HG02798 (cell line): ENCODE measurements at regions not wholly inside any gene's neighbourhood (a gene's known extent, or its start where the extent isn't known, plus 50 kb on each side); places are given as distances from the start of the nearest gene placed in this dataset.

Source experiments
- ATAC-seq: cut with Tn5 transposase; IDR thresholded peaks from one replicate; pipeline ENCODE4 v1.9.1; 2021; ENCODE audit warnings: mild to moderate bottlenecking; ENCODE audit not compliant: unreplicated experiment, poor library complexity

DNA sequence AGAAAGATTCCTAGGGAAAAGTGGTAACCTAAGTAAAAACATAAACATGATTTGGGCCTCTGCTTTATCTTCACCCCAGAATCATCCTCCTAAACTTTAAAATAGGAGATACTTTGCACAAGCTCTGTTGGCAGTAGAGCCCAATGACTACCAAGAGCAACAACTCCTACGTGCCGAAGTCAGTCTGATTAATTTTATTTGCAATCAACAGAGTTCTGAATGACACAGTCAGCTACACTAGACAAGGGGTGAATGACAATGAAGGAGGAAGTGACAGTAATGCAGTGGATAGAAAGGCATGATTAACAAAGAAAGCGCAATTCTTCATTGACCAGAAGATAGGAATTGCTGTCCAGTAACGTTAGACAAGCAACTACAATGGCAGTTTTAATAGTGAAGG is 957.9 kb upstream of the USP15 start:
- ATAC-seq, result no peak

DNA sequence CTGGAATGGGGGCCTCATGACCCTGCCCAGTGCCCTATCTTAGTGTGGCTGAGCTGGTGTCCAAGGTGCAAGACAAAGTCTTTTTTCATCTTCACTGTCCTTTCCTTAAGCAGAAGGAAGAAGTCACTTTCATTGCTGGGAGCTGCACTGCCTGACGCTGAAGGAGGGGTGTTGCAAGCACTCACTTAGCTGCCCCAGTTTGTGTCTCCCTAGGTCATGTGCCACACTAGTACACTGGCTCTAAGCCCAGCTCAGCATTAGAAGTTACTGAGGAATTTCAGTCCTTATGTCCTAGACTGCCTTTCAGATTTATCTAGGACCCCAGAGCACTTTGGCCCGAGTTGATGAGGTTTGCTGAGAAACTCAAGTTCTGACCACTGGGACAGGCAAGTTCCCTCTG is 952.0 kb upstream of the USP15 start:
- no peak for ATAC-seq

DNA sequence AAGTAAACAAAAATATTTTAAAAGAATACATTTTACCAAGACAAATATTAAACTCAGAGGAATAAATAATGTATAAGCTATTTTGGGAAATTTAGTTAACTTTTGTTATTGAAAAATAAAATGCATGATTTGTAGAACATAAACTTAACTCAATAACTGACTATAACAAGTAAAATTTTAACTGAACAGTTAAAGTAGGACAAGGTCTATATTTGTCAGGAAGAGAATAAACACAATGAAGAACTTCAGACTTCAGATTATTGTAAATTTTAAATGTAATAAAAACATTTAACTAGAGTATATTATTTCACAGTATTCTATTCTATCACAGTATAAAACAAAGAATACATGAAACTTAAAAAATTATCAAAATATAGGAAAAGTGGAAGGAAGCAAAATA is 948.8 kb upstream of the USP15 start:
- ATAC-seq, result no peak

DNA sequence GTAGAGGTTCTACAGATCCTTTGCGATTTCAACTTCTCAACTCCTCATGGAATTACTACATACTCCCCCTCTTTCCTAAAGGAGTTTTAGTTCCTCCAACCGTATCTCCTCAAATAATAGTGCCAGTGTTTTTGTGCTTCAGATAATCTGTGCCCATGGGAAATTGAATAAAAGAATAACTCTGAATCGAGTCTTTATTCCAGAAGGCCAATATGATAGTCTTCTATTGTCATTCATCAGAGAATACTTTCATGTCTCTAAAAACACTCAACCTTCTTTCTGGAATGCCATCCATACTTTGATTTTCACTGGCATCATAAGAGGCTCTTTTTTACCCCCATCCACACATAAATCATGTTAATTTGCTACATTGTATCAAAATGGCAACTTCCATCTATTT is 911.3 kb upstream of the USP15 start:
- no peak for ATAC-seq

DNA sequence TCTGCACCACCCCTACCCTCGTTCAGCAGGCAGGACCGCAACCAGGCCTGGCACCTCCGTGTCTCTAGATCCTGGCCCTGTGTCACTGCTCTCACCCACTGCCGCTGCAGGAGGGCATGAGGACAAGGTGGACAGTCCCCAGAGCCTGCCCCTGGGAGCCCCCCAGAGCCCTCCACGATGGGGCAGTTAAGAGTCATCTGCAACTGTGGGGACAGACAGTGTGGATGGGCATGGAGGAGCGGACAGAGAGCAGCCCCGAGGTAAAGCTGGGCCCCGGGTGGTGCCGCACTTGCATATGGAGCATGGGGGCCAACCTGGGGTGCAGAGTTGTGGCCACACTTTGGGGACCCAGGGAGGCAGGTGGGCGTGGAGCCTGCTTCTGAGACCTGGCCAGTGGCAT is 905.1 kb upstream of the USP15 start:
- ATAC-seq, result no peak

DNA sequence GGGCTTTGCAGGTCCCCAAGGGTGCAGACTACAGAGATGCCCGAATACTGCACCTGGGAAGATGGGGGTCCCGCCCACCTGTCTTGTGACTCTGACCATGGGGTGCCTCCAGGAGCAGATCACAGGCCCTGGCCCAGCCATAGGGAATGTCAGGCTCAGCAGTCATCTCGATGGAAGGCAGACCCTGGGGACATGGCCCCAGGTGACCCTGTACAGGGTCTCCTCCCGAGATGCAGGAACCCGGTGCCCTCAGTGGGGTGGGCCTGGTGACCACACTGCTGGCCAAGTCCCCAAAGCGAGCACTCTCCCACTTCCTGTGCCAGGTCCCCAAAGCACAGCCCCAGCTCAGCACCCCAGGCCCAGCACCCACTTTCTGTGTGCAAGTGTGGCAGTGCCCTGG is 903.7 kb upstream of the USP15 start:
- ATAC-seq, result no peak

DNA sequence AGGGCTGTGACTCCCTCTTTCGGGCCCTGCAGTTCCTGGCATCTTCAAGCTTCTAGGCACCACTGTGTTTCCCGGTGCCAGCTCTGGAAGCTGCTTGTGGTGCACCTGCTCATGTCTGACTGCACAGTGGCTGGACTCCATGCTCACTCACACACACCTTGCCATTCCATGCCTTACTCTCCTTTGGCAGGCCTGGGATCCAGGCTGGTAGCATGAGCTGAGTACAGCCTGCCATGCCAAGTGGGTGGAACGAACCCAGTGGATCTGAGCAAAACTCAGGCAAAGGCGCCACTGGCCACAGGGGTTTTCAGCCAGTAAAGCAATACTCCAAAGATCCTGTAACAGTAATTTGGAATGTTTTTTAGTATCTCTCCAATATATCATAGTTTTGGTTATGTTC is 902.7 kb upstream of the USP15 start:
- no peak for ATAC-seq

DNA sequence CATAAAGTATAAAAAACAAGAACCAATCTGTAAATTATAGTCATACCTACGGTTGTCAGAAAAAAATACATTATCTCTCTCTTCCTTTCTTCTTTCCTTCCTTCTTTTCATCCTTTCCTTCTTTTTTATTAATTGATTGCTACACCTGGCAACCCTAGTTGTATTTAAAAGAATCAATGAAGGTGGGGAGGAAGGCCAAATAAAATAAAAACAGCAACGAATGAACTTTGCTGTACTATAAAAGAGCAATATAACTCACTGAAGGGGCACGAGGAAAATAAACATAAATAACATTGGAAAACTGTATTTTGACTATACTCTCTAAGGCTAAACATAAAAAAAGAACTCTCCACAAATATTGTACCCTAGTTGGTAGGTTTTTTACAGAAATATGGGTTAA is 898.2 kb upstream of the USP15 start:
- ATAC-seq, result no peak

DNA sequence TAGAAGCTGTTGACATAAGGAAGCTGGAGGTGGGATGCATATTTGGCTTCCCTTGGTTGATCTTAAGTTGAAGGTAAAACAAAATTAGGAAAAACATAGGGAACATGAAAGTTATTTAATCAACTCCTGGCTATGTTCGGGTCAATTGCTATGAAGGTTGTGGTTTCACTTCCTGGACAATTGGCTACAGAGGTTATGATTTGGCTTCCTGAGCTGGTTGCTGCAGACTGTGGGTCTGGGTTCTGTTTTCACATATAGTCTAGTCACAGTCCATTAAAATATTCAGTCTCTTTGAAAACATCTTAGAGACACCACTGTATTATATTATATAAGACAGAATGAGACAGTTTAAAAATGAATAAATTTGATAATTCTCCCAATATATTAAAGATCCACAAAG is 895.2 kb upstream of the USP15 start:
- no peak for ATAC-seq

DNA sequence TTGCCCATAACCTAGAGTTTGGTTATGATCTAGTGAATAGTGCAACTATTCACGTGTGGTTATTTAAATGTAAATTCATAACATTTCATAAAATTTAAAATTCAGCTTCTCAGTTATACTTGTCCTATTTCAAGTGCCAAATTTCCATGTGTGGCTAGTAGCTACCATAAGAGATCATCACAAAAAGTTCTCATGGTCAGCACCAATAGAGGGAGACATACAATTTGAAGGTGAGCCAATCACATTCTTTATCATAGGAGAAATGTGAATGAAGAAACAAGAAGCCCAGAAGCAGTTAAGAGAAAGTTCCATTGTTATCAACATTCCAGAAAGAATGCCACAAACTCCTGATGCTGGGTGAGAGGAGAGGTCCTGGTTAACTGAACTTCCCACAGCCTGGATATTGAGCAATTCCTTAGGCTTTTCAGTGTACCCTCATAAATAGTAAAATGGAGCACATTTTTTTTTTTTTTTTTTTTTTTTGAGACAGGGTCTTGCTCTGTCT is 892.9 kb upstream of the USP15 start:
- ATAC-seq, result no peak

DNA sequence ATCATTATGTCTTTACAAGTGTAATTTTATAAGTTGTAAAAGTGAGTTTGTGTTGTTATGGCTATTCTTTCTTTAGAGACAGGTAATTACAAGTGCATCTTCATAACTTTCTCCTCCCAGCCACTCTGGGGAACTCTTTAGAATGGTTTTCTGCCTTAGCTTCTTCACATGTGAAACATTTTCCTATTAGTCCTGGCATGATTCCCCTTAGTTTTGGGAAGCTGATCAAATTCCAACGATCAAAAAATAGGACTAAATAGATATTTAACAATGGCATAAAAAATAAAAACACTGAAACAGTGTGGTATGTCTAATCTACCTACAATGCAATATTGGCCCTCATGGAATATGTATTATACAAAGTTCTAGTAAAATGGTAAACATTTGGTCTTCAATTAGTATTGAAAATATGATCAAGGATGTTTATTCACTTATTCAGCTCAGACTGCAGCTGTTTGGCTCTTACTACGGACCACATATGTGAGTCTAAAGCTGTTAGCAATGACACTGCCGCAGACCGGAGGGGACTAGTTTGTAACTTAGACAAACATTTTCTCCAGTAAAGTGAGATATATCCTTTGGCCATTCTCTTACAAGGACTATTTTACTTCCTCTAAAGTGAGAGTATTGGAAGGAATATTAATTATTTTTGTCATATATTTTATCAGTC is 890.8 kb upstream of the USP15 start:
- no peak for ATAC-seq

DNA sequence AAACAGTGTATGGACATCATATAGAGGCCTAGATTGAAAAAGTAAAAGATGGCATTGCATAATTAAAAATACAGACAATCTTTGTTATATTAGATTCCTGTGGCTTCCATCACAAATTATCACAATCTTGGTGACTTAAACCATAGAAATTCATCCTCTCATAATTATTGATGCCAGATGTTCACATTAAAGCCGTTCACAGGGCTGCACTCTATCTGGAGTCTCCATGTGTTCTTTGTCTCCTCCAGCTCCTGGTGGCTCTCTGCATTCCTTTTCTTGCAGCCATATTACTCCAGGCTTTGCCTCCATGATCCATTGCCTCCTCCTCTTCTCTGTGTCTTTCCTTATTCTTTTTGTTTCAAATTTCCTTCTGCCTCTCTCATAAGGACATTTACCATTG is 875.7 kb upstream of the USP15 start:
- ATAC-seq, result no peak

DNA sequence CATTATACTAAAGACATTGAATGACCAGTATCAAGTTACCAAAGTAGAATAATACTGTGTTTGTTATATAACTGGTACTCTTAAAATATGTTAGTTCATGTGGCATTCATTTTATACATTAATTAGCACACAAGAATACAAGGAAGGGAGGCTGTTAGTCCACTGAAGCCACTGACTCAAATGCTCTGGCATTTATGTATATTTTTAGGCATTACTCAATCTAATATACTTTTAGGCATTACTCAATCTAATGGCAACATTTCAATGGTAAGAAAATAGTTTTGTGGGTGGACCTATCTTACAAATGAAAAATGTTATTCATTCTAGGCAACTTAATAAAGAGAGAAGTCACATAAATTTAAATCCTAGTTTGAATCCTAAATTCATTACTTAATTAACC is 874.4 kb upstream of the USP15 start:
- no peak for ATAC-seq

DNA sequence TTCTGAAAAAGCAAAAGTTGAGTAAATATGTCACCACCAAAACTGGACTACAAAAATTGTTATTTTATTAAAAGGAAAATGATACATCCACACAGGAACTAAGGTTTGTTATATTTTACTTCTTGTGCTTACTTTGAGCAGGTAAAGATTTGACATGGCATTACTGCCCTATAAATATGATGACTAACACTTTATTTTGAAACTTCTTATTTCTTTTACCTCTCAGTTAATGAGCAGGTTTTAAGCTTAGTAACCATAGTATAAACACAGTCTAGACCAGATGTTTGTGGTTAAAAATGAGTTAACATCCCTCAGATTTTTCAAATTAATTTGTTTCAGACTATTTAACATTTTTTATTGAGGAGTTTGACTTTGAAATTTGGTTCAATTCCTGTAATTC is 862.5 kb upstream of the USP15 start:
- no peak for ATAC-seq

DNA sequence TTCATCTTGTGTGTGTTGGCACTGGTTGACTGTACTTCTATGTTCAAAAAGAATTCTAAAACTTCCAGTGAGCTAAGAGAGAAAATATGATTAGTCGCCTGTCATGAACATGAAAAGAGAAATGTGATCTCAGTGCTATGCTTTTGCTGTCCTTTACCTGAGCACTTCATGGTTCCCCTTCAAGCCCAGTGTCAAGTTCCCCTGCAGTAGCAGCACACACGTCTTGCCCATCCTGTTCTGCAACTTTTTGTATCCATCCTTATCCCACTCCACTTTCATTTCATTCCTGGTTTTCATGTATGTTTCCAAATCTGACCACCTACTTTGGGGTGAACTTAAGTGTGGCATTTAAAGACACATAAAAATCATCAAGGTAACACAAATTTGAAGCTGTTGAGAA is 848.0 kb upstream of the USP15 start:
- no peak for ATAC-seq

DNA sequence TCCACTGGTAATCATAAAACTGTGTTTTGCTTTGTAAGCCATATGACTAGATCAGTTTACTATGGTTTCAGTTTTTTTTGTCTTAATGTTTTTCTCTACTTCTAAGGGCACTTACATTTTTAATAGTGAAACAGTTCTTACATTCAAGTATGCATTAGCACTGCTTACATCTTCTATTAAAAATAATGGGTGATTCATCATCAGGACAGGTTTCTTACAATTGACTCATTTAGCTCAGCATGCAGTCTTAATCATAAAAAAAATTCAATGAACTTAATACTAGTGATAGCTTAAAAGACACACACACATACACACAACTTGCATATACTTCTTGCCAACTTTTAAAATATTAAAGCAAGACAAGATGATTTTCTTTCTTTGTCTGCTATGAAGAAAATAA is 845.7 kb upstream of the USP15 start:
- ATAC-seq, result no peak

DNA sequence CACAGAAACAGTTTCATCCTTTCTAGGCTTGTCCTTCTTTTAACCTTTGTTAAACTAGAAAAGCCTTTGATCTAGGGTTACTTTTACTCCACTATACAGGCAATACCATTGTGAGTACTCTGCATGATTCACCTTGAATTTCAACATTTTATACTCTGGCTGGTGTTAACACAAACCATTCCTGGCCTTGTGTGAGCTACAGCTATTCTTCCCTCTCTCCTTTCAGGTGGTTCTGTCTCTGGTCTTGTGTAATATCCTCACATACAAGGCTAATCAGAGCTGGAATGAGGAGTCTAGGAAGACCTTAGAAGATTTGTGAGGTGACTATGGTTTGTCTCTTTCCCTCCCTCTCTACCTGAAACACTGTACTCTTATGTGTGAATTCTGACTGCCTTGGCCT is 837.4 kb upstream of the USP15 start:
- ATAC-seq, result no peak

DNA sequence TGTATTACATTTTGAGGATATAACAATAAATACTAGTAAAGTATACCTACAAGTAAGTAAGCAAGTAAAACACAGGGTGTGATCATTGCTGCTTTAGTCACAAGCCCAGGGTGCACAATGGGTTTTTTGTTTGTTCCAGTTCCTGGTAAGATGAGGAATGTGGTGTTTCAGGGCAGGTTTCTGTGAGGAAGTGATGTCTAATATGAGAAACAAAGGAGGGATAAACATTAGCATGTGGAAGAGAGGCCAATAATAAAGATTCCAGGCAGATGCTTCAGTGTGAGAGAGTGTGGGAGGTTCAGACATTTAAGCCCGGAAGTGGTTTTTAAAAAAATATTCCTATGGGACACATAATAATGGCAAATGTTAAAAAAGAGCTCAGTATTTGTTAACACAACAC is 808.1 kb upstream of the USP15 start:
- ATAC-seq, result no peak

DNA sequence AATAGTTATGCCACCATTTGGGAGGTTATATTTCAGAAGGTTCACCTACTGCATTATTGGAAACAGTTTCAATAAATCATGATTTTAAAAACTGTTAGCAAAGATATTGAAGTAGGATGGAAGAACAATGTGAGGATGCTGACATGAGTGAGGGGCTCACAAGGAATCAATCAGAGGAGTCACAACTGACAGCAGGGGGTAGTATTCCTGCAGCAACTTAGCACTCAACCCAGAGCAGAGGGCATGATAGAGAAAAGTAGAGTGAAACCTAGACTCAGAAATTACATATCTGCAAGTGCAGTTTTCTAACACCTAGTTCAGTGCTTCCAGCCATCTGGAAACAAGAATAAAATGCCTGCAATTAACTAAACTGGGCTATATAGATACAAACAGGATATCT is 772.5 kb upstream of the USP15 start:
- ATAC-seq, result no peak

DNA sequence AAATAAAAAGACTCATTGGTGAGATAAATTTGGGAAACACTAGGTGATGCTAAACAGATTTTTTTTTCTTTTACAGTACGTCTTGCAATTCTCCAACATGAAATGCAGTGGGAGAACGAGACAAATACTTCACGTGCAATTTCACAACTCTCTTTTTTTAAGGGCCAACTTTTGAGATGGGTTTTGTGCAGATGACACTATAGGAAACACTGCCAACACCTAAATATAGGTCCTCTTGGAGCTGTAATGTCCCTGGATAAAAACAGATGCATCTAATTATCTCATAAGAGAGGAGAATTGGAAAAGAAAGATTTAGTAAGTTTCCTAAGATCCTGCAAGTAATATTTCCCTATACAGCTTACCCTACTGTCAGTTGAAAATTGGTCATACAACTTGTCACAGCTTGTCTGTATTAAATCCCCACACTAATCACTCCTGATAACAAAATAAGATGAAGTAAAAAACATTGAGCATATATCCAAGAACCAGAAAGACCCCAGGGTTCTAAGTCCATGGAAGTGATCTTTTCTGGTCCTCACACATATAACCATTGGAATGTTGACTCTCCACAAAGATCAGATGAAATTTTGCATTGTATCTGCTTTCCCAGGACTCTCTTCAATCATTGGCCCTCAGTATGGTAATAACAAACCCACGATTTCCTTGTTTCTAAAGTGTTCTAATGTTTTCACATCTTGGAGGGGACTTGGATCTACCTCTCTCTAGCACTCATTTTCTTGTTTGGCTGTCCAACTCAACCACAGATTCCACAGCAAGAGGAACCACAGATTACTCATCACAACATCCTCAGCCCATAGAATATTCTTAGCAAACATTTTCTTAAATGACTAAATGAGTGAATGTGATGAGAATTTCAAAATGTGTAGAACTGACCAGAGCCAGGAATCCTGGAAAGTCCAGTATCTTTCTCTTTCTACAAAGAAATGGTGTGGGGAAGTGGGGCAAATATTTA is 769.4 kb upstream of the USP15 start:
- no peak for ATAC-seq

DNA sequence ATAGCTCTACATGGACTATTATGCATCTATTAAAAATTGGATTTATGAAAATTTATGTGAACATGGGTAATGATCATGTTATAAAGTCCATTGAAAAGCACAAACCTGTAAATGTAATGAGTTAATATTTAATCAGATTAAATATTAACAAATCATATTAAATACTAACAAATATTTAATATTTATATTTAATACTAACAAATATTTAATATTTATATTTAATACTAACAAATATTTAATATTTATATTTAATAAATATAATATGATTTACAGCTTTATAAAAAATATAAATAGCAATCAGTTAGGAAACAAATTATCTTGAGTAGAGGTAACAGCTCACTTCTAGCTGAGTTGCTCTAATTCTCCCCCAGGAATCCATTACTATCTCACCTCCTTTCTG is 758.0 kb upstream of the USP15 start:
- ATAC-seq, result no peak
